SK-N-SH treated with all-trans-retinoic acid at 6 μM for 48 hours (cell line): ENCODE measurements at regions not wholly inside any gene's neighbourhood (a gene's known extent, or its start where the extent isn't known, plus 50 kb on each side); places are given as distances from the start of the nearest gene placed in this dataset.

Experiments used
- ATAC-seq: fragments of 200-7000 bp; cut with Tn5 transposase; 3 replicates; pipeline ENCODE4 v1.9.1; 2020; ENCODE audit warnings: mild to moderate bottlenecking, moderate library complexity
- ARNTL ChIP-seq: fragments of 450-650 bp; formaldehyde crosslinking; IDR thresholded peaks from 2 replicates; pipeline ENCODE4 v1.5.0; 2020; ENCODE audit warnings: low read depth, mild to moderate bottlenecking, moderate library complexity, borderline replicate concordance
- BACH2 ChIP-seq: fragments of 250-450 bp; sonication (Bioruptor Pico); IDR thresholded peaks from 2 replicates; pipeline ENCODE4 v1.9.0; 2021; ENCODE audit warnings: mild to moderate bottlenecking, borderline replicate concordance
- CSDC2 ChIP-seq: fragments of 250-450 bp; sonication (Bioruptor Pico); IDR thresholded peaks from 2 replicates; pipeline ENCODE4 v1.5.0; 2020; ENCODE audit warnings: mild to moderate bottlenecking, moderate library complexity
- ESRRG ChIP-seq: fragments of 250-450 bp; sonication (Bioruptor Pico); IDR thresholded peaks from 2 replicates; pipeline ENCODE4 v1.6.1; 2021; ENCODE audit warnings: mild to moderate bottlenecking
- GLIS3 ChIP-seq: fragments of 250-450 bp; sonication (Bioruptor Pico); IDR thresholded peaks from 2 replicates; pipeline ENCODE4 v1.5.0; 2020; ENCODE audit warnings: mild to moderate bottlenecking, moderate library complexity
- ISL1 ChIP-seq: fragments of 250-450 bp; sonication (Bioruptor Pico); IDR thresholded peaks from 2 replicates; pipeline ENCODE4 v2.1.2; 2022; ENCODE audit warnings: mild to moderate bottlenecking, moderate library complexity
- OSR1 ChIP-seq: fragments of 250-450 bp; sonication (Bioruptor Pico); IDR thresholded peaks from 2 replicates; pipeline ENCODE4 v1.8.0; 2022; ENCODE audit warnings: moderate library complexity, mild to moderate bottlenecking, inconsistent platforms
- PPARA ChIP-seq: fragments of 250-450 bp; sonication (Bioruptor Pico); IDR thresholded peaks from 2 replicates; pipeline ENCODE4 v1.5.0; 2020; ENCODE audit warnings: mild to moderate bottlenecking, borderline replicate concordance
- RARB ChIP-seq: fragments of 250-450 bp; sonication (Bioruptor Pico); IDR thresholded peaks from 2 replicates; pipeline ENCODE4 v1.8.0; 2021; ENCODE audit warnings: mild to moderate bottlenecking, moderate library complexity
- SNAI2 ChIP-seq: fragments of 250-450 bp; sonication (Bioruptor Pico); IDR thresholded peaks from 2 replicates; pipeline ENCODE4 v1.5.0; 2020; ENCODE audit warnings: mild to moderate bottlenecking, moderate library complexity
- TCF4 ChIP-seq: fragments of 250-450 bp; sonication (Bioruptor Pico); IDR thresholded peaks from 2 replicates; pipeline ENCODE4 v1.8.0; 2021; ENCODE audit warnings: mild to moderate bottlenecking, moderate library complexity, borderline replicate concordance
- TOX ChIP-seq: fragments of 250-450 bp; sonication (Bioruptor Pico); IDR thresholded peaks from 2 replicates; pipeline ENCODE4 v1.8.0; 2021; ENCODE audit warnings: mild to moderate bottlenecking, moderate library complexity, borderline replicate concordance
- ZC3H10 ChIP-seq: fragments of 250-450 bp; sonication (Bioruptor Pico); IDR thresholded peaks from 2 replicates; pipeline ENCODE4 v1.5.1; 2021; ENCODE audit warnings: mild to moderate bottlenecking, moderate library complexity
- ZFP3 ChIP-seq: fragments of 250-450 bp; sonication (Bioruptor Pico); IDR thresholded peaks from 2 replicates; pipeline ENCODE4 v1.5.0; 2020; ENCODE audit warnings: mild to moderate bottlenecking, moderate library complexity
- ZFP30 ChIP-seq: fragments of 450-650 bp; formaldehyde crosslinking; IDR thresholded peaks from 2 replicates; pipeline ENCODE4 v1.5.0; 2022; ENCODE audit warnings: mild to moderate bottlenecking, moderate library complexity
- ZNF70 ChIP-seq: fragments of 450-650 bp; formaldehyde crosslinking; IDR thresholded peaks from 2 replicates; pipeline ENCODE4 v1.5.0; 2020; ENCODE audit warnings: mild to moderate bottlenecking, moderate library complexity
- ZNF8 ChIP-seq: fragments of 450-650 bp; formaldehyde crosslinking; IDR thresholded peaks from 2 replicates; pipeline ENCODE4 v1.5.0; 2020; ENCODE audit warnings: mild to moderate bottlenecking, moderate library complexity
- TF ChIP-seq, protein P1 (sequence below): fragments of 250-450 bp; sonication (Bioruptor Pico); IDR thresholded peaks from 2 replicates; pipeline ENCODE4 v1.5.1; 2021; ENCODE audit warnings: mild to moderate bottlenecking, moderate library complexity
- TF ChIP-seq, protein P2 (sequence below): fragments of 250-450 bp; sonication (Bioruptor Pico); IDR thresholded peaks from 2 replicates; pipeline ENCODE4 v1.8.0; 2021; ENCODE audit warnings: low read depth, mild to moderate bottlenecking, moderate library complexity, borderline replicate concordance
- TF ChIP-seq, protein P3 (sequence below): fragments of 250-450 bp; sonication (Bioruptor Pico); IDR thresholded peaks from 2 replicates; pipeline ENCODE4 v1.8.0; 2020; ENCODE audit warnings: mild to moderate bottlenecking, moderate library complexity, borderline replicate concordance
- TF ChIP-seq, protein P4 (sequence below): fragments of 250-450 bp; sonication (Bioruptor Pico); IDR thresholded peaks from 2 replicates; pipeline ENCODE4 v1.5.1; 2020; ENCODE audit warnings: low read depth, mild to moderate bottlenecking, moderate library complexity

DNA sequence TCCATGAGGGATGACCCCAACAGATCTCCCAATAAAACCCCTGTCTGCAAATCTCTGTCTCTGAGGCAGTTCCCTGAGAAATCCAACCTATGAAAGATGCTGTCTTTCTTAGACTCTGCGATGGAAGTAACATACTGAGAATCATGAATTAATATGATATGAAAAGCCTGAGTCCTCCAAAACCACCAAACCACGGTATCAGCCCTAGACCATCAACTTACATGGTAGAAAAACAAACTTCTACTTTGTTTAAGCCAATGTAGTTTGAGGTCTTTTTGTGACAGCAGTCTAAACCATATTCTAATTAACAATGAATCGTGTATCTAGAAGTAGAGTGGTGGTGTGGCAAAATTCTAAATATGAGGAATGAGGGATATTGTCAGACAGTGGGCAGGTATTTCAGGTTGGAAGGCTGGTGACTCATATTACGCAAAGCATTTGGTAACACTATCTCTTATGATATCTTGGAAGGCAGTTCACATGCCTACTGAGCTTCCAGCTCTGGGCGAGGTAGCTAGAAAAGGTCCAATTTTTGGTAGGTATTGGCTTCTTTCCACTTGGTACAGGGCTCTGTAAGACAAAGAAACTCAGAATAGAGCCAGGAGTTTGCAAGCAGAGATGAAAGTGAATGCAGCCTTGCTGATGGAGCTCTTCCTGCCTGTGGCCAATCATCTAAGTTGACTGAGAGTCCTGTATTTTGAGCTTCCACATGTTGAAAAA, 215.8 kb downstream of the ZFP36L2 start:
- ATAC-seq = peak; percentile 52
- TF ChIP-seq RARB (no peak), ZNF70 (CRISPR knock-in tag) (no peak), ZNF8 (CRISPR knock-in tag) (no peak), ZFP3 (no peak), PPARA (CRISPR knock-in tag) (no peak), ZC3H10 (CRISPR knock-in tag) (no peak), ARNTL (CRISPR knock-in tag) (no peak), TCF4 (CRISPR knock-in tag) (no peak), SNAI2 (CRISPR knock-in tag) (no peak), ZFP30 (CRISPR knock-in tag) (no peak), GLIS3 (CRISPR knock-in tag) (no peak), OSR1 (CRISPR knock-in tag) (no peak)
- TF ChIP-seq, protein P1, sequence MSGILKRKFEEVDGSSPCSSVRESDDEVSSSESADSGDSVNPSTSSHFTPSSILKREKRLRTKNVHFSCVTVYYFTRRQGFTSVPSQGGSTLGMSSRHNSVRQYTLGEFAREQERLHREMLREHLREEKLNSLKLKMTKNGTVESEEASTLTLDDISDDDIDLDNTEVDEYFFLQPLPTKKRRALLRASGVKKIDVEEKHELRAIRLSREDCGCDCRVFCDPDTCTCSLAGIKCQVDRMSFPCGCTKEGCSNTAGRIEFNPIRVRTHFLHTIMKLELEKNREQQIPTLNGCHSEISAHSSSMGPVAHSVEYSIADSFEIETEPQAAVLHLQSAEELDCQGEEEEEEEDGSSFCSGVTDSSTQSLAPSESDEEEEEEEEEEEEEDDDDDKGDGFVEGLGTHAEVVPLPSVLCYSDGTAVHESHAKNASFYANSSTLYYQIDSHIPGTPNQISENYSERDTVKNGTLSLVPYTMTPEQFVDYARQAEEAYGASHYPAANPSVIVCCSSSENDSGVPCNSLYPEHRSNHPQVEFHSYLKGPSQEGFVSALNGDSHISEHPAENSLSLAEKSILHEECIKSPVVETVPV = no peak
- TF ChIP-seq, protein P2, sequence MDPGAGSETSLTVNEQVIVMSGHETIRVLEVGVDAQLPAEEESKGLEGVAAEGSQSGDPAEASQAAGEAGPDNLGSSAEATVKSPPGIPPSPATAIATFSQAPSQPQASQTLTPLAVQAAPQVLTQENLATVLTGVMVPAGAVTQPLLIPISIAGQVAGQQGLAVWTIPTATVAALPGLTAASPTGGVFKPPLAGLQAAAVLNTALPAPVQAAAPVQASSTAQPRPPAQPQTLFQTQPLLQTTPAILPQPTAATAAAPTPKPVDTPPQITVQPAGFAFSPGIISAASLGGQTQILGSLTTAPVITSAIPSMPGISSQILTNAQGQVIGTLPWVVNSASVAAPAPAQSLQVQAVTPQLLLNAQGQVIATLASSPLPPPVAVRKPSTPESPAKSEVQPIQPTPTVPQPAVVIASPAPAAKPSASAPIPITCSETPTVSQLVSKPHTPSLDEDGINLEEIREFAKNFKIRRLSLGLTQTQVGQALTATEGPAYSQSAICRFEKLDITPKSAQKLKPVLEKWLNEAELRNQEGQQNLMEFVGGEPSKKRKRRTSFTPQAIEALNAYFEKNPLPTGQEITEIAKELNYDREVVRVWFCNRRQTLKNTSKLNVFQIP = no peak

DNA sequence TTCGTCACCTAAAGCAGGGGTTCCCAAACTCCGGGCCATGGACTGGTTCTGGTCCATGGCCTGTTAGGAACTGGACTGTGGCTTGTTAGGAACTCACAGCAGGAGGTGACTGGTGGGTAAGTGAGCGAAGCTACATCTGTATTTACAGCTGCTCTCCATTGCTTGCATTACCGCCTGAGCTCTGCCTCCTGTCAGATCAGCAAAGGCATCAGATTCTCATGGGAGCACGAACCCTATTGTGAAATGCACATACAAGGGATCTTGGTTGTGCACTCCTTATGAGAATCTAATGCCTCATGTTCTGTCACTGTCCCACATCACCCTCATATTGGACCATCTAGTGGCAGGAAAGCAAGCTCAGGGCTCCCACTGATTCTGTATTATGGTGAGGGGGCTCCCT, 217.0 kb downstream of the ZFP36L2 start:
- no peak for TF ChIP-seq ESRRG (CRISPR knock-in tag)
- no peak for ATAC-seq

DNA sequence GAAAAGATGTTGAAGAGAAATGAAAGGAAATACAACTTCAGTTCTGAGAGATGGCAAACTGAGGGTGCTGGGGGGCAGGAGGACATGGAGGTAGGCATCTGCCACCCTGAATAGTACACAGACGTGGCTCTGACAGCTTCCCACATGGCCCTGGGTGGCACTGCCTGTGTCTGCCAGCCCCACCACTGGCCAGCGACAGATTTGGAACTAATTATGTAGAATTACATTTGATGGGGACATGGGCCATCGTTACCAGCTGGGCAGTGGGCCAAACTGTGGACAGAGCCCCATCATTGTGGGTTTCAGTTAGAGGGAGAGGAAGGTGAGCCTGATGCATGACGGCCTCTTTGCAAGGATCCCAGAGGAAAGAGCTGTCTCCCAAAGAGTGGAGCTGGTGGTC, 216.0 kb upstream of the HAAO start:
- ATAC-seq = no peak

More for the DNA sequence above, 216.0 kb upstream of the HAAO start:
- TF ChIP-seq SNAI2 (CRISPR knock-in tag) (no peak), ISL1 (no peak), TOX (CRISPR knock-in tag) (no peak), ZFP30 (CRISPR knock-in tag) (no peak), ARNTL (CRISPR knock-in tag) (no peak), ZNF8 (CRISPR knock-in tag) (no peak), ZNF70 (CRISPR knock-in tag) (no peak), OSR1 (CRISPR knock-in tag) (no peak), BACH2 (no peak), ZFP3 (no peak), TCF4 (CRISPR knock-in tag) (no peak), GLIS3 (CRISPR knock-in tag) (no peak), PPARA (CRISPR knock-in tag) (no peak), CSDC2 (CRISPR knock-in tag) (no peak), ESRRG (CRISPR knock-in tag) (no peak), RARB (no peak)
- TF ChIP-seq, protein P3, sequence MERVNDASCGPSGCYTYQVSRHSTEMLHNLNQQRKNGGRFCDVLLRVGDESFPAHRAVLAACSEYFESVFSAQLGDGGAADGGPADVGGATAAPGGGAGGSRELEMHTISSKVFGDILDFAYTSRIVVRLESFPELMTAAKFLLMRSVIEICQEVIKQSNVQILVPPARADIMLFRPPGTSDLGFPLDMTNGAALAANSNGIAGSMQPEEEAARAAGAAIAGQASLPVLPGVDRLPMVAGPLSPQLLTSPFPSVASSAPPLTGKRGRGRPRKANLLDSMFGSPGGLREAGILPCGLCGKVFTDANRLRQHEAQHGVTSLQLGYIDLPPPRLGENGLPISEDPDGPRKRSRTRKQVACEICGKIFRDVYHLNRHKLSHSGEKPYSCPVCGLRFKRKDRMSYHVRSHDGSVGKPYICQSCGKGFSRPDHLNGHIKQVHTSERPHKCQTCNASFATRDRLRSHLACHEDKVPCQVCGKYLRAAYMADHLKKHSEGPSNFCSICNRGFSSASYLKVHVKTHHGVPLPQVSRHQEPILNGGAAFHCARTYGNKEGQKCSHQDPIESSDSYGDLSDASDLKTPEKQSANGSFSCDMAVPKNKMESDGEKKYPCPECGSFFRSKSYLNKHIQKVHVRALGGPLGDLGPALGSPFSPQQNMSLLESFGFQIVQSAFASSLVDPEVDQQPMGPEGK = no peak
- TF ChIP-seq, protein P4, sequence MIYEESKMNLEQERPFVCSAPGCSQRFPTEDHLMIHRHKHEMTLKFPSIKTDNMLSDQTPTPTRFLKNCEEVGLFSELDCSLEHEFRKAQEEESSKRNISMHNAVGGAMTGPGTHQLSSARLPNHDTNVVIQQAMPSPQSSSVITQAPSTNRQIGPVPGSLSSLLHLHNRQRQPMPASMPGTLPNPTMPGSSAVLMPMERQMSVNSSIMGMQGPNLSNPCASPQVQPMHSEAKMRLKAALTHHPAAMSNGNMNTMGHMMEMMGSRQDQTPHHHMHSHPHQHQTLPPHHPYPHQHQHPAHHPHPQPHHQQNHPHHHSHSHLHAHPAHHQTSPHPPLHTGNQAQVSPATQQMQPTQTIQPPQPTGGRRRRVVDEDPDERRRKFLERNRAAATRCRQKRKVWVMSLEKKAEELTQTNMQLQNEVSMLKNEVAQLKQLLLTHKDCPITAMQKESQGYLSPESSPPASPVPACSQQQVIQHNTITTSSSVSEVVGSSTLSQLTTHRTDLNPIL = no peak
- TF ChIP-seq, protein P2 = no peak
